HCT116 (cell line): ENCODE measurements at regions not wholly inside any gene's neighbourhood (a gene's known extent, or its start where the extent isn't known, plus 50 kb on each side); places are given as distances from the start of the nearest gene placed in this dataset.

Source experiments
- ATAC-seq: fragments of 200-7000 bp; cut with Tn5 transposase; 2 replicates; pipeline ENCODE4 v1.9.1; 2020; ENCODE audit warnings: mild to moderate bottlenecking, moderate library complexity
- BruUV-seq: library from RNA; stranded (reverse); fragments of 400-500 nt; replicated peaks from 2 replicates; lab custom pipeline; 2021; lab: Mats Ljungman, UMichigan
- CTCF ChIA-PET: fragments of 300-600 bp; sonication (Branson Sonifier 250); formaldehyde crosslinking; loops from one replicate; lab custom pipeline; 2021; ENCODE audit warnings: antibody characterized with exemption; lab: Charles Lee
- POLR2A ChIA-PET: fragments of 300-600, 350-600 bp; sonication (Branson Sonifier 250); formaldehyde crosslinking; loops from one replicate; lab custom pipeline; 2021; ENCODE audit warnings: antibody characterized with exemption; lab: Charles Lee
- RAD21 ChIA-PET, 2 experiments: fragments of 300-600 bp; sonication (Branson Sonifier 250); formaldehyde crosslinking; loops; one replicate each; lab custom pipeline; 2023; ENCODE audit warnings: low total read pairs in 2 of 2; ENCODE audit not compliant: uncharacterized antibody in 2 of 2, unreplicated experiment in 2 of 2, low non-redundant PET in 1 of 2; lab: Charles Lee
- DNase-seq: peaks from one replicate; pipeline ENCODE4 v3.0.0-alpha.2; 2010; ENCODE audit warnings: low read depth, low spot score
- H2AFZ ChIP-seq: fragments of 200-600 bp; shearing (Covaris generic), sonication (generic); 2 replicates; pipeline ENCODE4 v1.6.1; 2017; ENCODE audit warnings: low read depth, mixed run types, mixed read lengths, antibody characterized with exemption, low read length; ENCODE audit not compliant: poor library complexity, severe bottlenecking
- H3K27ac ChIP-seq: 2 replicates; pipeline ENCODE4 v1.5.1; 2012; ENCODE audit warnings: low read depth, low read length
- H3K27me3 ChIP-seq: fragments of 200-600 bp; sonication (generic); 2 replicates; pipeline ENCODE4 v1.6.1; 2016; ENCODE audit warnings: mixed run types, low read length, mixed read lengths; ENCODE audit not compliant: insufficient read depth
- H3K36me3 ChIP-seq, 2 experiments: fragments of 200-500 bp in 1 of 2; fragments of 200-600 bp in 1 of 2; sonication (Bioruptor generic) in 1 of 2; sonication (generic) in 1 of 2; 2 replicates each; pipeline versions ENCODE4 v1.5.1 to v1.6.1; 2014 to 2016; ENCODE audit warnings: low read length in 2 of 2, inconsistent platforms in 1 of 2, mixed read lengths in 1 of 2, mixed run types in 1 of 2; ENCODE audit not compliant: insufficient read depth in 2 of 2, control insufficient read depth in 1 of 2
- H3K4me1 ChIP-seq, 2 experiments: fragments of 200-600 bp in 1 of 2; sonication (generic) in 1 of 2; 2 replicates each; pipeline versions ENCODE4 v1.5.1 to v1.6.1; 2012 to 2017; ENCODE audit warnings: low read length in 2 of 2, inconsistent platforms in 1 of 2, mild to moderate bottlenecking in 1 of 2, mixed read lengths in 1 of 2, mixed run types in 1 of 2, moderate library complexity in 1 of 2; ENCODE audit not compliant: insufficient read depth in 2 of 2, control insufficient read depth in 1 of 2
- H3K4me2 ChIP-seq: fragments of 200-600 bp; sonication (generic); 2 replicates; pipeline ENCODE4 v1.6.1; 2017; ENCODE audit warnings: mixed run types, low read length, mixed read lengths
- H3K4me3 ChIP-seq, 2 experiments: fragments of 200-600 bp in 1 of 2; sonication (generic) in 1 of 2; replicated peaks in 1 of 2; 2 replicates each; pipeline ENCODE4 v1.5.1; 2011 to 2016; ENCODE audit warnings: low read length in 2 of 2, control low read depth in 1 of 2, low read depth in 1 of 2, mild to moderate bottlenecking in 1 of 2, mixed read lengths in 1 of 2, mixed run types in 1 of 2
- H3K79me2 ChIP-seq: fragments of 200-600 bp; sonication (generic); 2 replicates; pipeline ENCODE4 v1.6.1; 2017; ENCODE audit warnings: mild to moderate bottlenecking, mixed run types, low read length, moderate library complexity, mixed read lengths; ENCODE audit not compliant: insufficient read depth
- H3K9ac ChIP-seq: fragments of 200-600 bp; sonication (generic); 2 replicates; pipeline ENCODE4 v1.6.1; 2016; ENCODE audit warnings: low read length, mixed read lengths
- H3K9me2 ChIP-seq: fragments of 200-600 bp; sonication (generic), shearing (Covaris generic); 2 replicates; pipeline ENCODE4 v1.6.1; 2017; ENCODE audit warnings: mixed run types, mild to moderate bottlenecking, moderate library complexity; ENCODE audit not compliant: insufficient read depth
- H3K9me3 ChIP-seq, 2 experiments: fragments of 200-500 bp in 1 of 2; fragments of 200-600 bp in 1 of 2; sonication (Bioruptor generic) in 1 of 2; sonication (generic) in 1 of 2; 2 replicates each; pipeline ENCODE4 v1.6.1; 2014 to 2017; ENCODE audit warnings: low read length in 2 of 2, mixed read lengths in 2 of 2, inconsistent platforms in 1 of 2, low read depth in 1 of 2, mild to moderate bottlenecking in 1 of 2, mixed run types in 1 of 2, moderate library complexity in 1 of 2; ENCODE audit not compliant: control insufficient read depth in 1 of 2, insufficient read depth in 1 of 2
- H4K20me1 ChIP-seq: fragments of 200-600 bp; sonication (generic), shearing (Covaris generic); 2 replicates; pipeline ENCODE4 v1.6.1; 2017; ENCODE audit warnings: mixed run types, mild to moderate bottlenecking, moderate library complexity; ENCODE audit not compliant: insufficient read depth
- CBX3 ChIP-seq: IDR thresholded peaks from 2 replicates; pipeline ENCODE4 v1.6.1; 2012; ENCODE audit warnings: low read depth
- CEBPB ChIP-seq: IDR thresholded peaks from 2 replicates; pipeline ENCODE4 v1.6.1; 2012; ENCODE audit warnings: low read depth
- EZH2phosphoT487 ChIP-seq: fragments of 200-600 bp; IDR thresholded peaks from 2 replicates; pipeline ENCODE4 v1.6.1; 2018; ENCODE audit warnings: antibody characterized with exemption, borderline replicate concordance
- JUND ChIP-seq: IDR thresholded peaks from 2 replicates; pipeline ENCODE4 v1.6.1; 2012
- SIN3A ChIP-seq: IDR thresholded peaks from 2 replicates; pipeline ENCODE4 v1.6.1; 2012; ENCODE audit warnings: low read depth
- SP1 ChIP-seq: IDR thresholded peaks from 2 replicates; pipeline ENCODE4 v1.6.1; 2012; ENCODE audit warnings: low read depth
- SRF ChIP-seq: IDR thresholded peaks from 2 replicates; pipeline ENCODE4 v1.6.1; 2012; ENCODE audit warnings: low read depth
- TCF7L2 ChIP-seq: IDR thresholded peaks from 2 replicates; pipeline ENCODE4 v1.7.0; 2011; ENCODE audit warnings: borderline replicate concordance, inconsistent platforms; ENCODE audit not compliant: insufficient read depth, insufficient read length; ENCODE audit errors: extremely low read depth
- intact Hi-C: fragments of 100-400 bp; cut with micrococcal nuclease; formaldehyde crosslinking; loops from 2 replicates; pipeline ENCODE4 v1.10.0; 2022
- TF ChIP-seq, protein P1 (sequence below), 3 experiments: fragments of 200-600 bp in 1 of 3; sonication (generic) in 1 of 3; IDR thresholded peaks in 2 of 3; conservative IDR thresholded peaks in 1 of 3; 2 replicates each; pipeline ENCODE4 v1.5.1; 2012 to 2017; ENCODE audit warnings: low read depth in 2 of 3, low read length in 2 of 3, antibody characterized with exemption in 1 of 3, borderline replicate concordance in 1 of 3, control low read depth in 1 of 3, mild to moderate bottlenecking in 1 of 3, mixed read lengths in 1 of 3, mixed run types in 1 of 3, moderate library complexity in 1 of 3; ENCODE audit not compliant: insufficient read depth in 1 of 3
- TF ChIP-seq, protein P2 (sequence below): IDR thresholded peaks from 2 replicates; pipeline ENCODE4 v1.6.1; 2012

DNA sequence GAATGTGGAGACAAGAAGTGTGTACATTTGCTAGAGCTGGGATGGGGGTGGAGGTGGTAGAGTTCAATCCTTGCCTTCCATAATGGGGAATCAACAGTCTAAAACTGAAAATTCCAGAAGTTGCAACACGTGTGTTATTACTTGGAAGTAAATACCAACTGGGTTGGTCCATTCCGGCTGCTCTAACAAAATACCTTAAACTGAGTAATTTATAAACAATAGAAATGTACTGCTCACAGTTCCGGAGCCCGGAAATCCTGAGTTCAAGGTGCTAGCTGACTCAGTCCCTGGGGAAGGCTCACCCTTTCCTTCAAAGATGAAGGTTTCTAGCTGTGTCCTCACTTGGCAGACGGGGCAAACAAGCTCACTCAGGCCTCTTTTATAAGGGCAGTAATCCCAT is 59.0 kb downstream of the RIN2 start:
- intact Hi-C loops, result no loop called here
- H3K4me1 ChIP-seq, result peaks cover 8 to 16% of the 10 kb centered on the region in 2 experiments
- no peak for TF ChIP-seq CBX3
- no peak for TF ChIP-seq JUND
- TF ChIP-seq TCF7L2, result no peak
- no peak for TF ChIP-seq CEBPB
- no peak for TF ChIP-seq SRF
- TF ChIP-seq, protein P1, sequence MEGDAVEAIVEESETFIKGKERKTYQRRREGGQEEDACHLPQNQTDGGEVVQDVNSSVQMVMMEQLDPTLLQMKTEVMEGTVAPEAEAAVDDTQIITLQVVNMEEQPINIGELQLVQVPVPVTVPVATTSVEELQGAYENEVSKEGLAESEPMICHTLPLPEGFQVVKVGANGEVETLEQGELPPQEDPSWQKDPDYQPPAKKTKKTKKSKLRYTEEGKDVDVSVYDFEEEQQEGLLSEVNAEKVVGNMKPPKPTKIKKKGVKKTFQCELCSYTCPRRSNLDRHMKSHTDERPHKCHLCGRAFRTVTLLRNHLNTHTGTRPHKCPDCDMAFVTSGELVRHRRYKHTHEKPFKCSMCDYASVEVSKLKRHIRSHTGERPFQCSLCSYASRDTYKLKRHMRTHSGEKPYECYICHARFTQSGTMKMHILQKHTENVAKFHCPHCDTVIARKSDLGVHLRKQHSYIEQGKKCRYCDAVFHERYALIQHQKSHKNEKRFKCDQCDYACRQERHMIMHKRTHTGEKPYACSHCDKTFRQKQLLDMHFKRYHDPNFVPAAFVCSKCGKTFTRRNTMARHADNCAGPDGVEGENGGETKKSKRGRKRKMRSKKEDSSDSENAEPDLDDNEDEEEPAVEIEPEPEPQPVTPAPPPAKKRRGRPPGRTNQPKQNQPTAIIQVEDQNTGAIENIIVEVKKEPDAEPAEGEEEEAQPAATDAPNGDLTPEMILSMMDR (IDR thresholded peaks at IDR 0.05 in 2 of 3, conservative IDR thresholded peaks at IDR 0.05 in 1 of 3; ENCODE audit: borderline replicate concordance in 1 of 3, insufficient read depth in 1 of 3, low read depth in 2 of 3, low read length in 2 of 3), result no peak
- TF ChIP-seq EZH2phosphoT487, result no peak
- TF ChIP-seq, protein P2, sequence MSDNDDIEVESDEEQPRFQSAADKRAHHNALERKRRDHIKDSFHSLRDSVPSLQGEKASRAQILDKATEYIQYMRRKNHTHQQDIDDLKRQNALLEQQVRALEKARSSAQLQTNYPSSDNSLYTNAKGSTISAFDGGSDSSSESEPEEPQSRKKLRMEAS, result no peak
- TF ChIP-seq SIN3A, result no peak
- TF ChIP-seq SP1, result no peak
- ChIA-PET CTCF (no interaction called here), POLR2A (no interaction called here), RAD21 (no interaction called here)
- no peaks in the 10 kb centered on the region for H3K9me2 ChIP-seq
- H3K79me2 ChIP-seq, result no peaks in the 10 kb centered on the region
- H4K20me1 ChIP-seq, result no peaks in the 10 kb centered on the region
- no TSS peak for BruUV-seq
- no peak overlapping the region for H3K4me2 ChIP-seq
- ATAC-seq, result no peak
- H3K36me3 ChIP-seq, result no peaks in the 10 kb centered on the region; a peak in 1 of 4 replicates
- no peak overlapping the region for H3K4me3 ChIP-seq
- no peak for DNase-seq
- H3K27ac ChIP-seq, result no peak overlapping the region
- no peaks in the 10 kb centered on the region for H3K27me3 ChIP-seq
- no peak overlapping the region for H2AFZ ChIP-seq
- H3K9ac ChIP-seq, result no peak overlapping the region
- H3K9me3 ChIP-seq, result no peaks in the 10 kb centered on the region; a peak in 1 of 4 replicates
